ENCODE measurements at regions not wholly inside any gene's neighbourhood (a gene's known extent, or its start where the extent isn't known, plus 50 kb on each side); places are given as distances from the start of the nearest gene placed in this dataset.
A peak's percentile ranks its signal among the peaks of the same experiment; 100 is the strongest.

DNA sequence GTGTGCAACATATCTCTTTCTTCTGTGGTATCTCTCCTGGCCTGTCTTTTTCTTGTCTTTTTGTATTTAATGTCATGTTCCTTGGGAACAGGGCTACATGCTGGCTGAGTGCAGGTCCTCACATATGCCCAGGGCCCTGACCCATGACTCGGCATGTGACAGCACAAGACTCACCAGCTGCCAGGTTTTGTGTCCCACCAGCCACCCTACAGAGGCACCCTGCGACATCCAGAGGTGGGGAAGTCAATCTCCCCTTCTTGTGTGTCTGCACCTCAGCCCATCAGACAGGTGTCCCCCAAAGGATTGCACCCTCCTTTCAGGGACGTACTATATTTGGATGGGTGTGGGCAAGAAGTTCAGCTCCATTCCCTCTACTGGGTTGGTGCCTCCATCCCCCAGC lies 576.3 kb downstream of the RNF144B start:
- ATAC-seq, result no peak
- intact Hi-C loops (cut with DNase I), result no loop called here
- TF ChIP-seq, protein P1, sequence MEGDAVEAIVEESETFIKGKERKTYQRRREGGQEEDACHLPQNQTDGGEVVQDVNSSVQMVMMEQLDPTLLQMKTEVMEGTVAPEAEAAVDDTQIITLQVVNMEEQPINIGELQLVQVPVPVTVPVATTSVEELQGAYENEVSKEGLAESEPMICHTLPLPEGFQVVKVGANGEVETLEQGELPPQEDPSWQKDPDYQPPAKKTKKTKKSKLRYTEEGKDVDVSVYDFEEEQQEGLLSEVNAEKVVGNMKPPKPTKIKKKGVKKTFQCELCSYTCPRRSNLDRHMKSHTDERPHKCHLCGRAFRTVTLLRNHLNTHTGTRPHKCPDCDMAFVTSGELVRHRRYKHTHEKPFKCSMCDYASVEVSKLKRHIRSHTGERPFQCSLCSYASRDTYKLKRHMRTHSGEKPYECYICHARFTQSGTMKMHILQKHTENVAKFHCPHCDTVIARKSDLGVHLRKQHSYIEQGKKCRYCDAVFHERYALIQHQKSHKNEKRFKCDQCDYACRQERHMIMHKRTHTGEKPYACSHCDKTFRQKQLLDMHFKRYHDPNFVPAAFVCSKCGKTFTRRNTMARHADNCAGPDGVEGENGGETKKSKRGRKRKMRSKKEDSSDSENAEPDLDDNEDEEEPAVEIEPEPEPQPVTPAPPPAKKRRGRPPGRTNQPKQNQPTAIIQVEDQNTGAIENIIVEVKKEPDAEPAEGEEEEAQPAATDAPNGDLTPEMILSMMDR (IDR thresholded peaks at IDR 0.05), result no peak
- no peak for FAIRE-seq
- no peak for DNase-seq
- Histone ChIP-seq H3K4me3 (no peak overlapping the region), H3K36me3 (no peaks in the 10 kb centered on the region), H3K27me3 (no peaks in the 10 kb centered on the region), H3K9me3 (no peaks in the 10 kb centered on the region), H3K4me1 (no peaks in the 10 kb centered on the region), H3K27ac (no peak overlapping the region)
- 68 to 85% methylated on average over 3 of the region's 3 CpGs for WGBS, 2 donors

DNA sequence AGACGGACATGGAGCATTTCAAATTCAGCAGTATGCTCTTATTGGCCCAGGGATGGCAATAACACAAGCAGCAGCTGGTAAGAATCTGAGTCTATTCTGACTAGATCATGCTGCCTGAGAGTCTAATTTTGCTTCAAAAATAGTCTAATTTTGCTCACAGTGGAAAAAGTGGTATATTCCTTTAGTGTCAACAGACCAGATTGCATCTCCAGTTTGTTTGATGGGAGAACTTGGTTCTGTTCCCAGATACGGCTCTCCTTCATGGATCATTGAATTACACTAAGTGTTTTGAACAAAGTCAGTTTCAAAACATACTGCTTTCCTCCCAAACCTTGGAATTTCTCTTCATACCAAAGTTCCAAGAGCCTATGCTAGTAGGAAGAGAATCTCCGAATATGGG lies 586.1 kb downstream of the RNF144B start:
- ATAC-seq (no peak), FAIRE-seq (no peak)
- 49 to 75% methylated on average over 3 of the region's 3 CpGs for WGBS, 2 donors

GRCh38 chr6:18976091-18976490 lies 588.9 kb downstream of the RNF144B start:
- 92 to 96% methylated on average over 2 of the region's 2 CpGs for WGBS, 2 donors
- H3K9me3 ChIP-seq, result no peaks in the 10 kb centered on the region
- TF ChIP-seq, protein P1 (IDR thresholded peaks at IDR 0.05), result no peak
- no peaks in the 10 kb centered on the region for H3K4me1 ChIP-seq
- H3K27me3 ChIP-seq, result no peaks in the 10 kb centered on the region
- ATAC-seq (no peak), FAIRE-seq (no peak), DNase-seq (no peak)
- H3K27ac ChIP-seq, result no peak overlapping the region
- intact Hi-C loops (cut with DNase I), result no loop called here
- no peak overlapping the region for H3K4me3 ChIP-seq
- H3K36me3 ChIP-seq, result no peaks in the 10 kb centered on the region

More for the DNA sequence above, 586.1 kb downstream of the RNF144B start:
- Histone ChIP-seq H3K36me3 (no peaks in the 10 kb centered on the region), H3K4me1 (no peaks in the 10 kb centered on the region), H3K4me3 (no peak overlapping the region), H3K27ac (no peak overlapping the region), H3K9me3 (no peaks in the 10 kb centered on the region), H3K27me3 (no peaks in the 10 kb centered on the region)
- TF ChIP-seq, protein P1 (IDR thresholded peaks at IDR 0.05), result no peak
- DNase-seq, result no peak
- intact Hi-C loops (cut with DNase I), result no loop called here

DNA sequence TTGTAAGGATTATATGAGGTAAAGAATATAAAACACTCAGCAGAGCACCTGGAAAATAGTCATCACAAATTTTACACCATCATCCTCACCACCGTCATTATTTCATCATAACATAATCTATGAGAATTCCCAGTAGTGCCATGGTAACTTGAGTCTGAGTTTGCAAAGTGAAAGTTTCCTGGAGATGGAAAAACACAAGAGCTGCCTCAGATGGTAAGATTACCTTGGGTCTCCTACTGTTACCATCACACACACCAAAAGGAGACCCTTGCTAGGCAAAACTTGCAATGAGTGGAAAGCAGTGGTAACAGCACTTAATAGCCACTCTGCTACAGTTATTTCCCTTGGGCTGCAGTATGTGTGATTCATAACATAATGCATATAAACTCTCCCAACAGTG lies 589.8 kb downstream of the RNF144B start:
- Histone ChIP-seq H3K27ac (no peak overlapping the region), H3K36me3 (no peaks in the 10 kb centered on the region), H3K4me3 (no peak overlapping the region), H3K27me3 (no peaks in the 10 kb centered on the region), H3K4me1 (no peaks in the 10 kb centered on the region), H3K9me3 (no peaks in the 10 kb centered on the region)
- ATAC-seq (no peak), FAIRE-seq (no peak), DNase-seq (no peak)
- intact Hi-C loops (cut with DNase I), result no loop called here
- TF ChIP-seq, protein P1 (IDR thresholded peaks at IDR 0.05), result no peak
- 79 to 80% methylated on average over 1 of the region's 1 CpG for WGBS, 2 donors

GRCh38 chr6:18978337-18979128 lies 591.4 kb downstream of the RNF144B start:
- no peaks in the 10 kb centered on the region for H3K4me1 ChIP-seq
- peak; percentile 66 for FAIRE-seq
- TF ChIP-seq, protein P1 (IDR thresholded peaks at IDR 0.05), result no peak
- intact Hi-C loops (cut with DNase I), result no loop called here
- peak; percentile 50 to 89 (median 86) for ATAC-seq
- H3K27ac ChIP-seq, result no peak overlapping the region
- DNase-seq, result peak in 1 of 6 donors; percentile 8
- no peaks in the 10 kb centered on the region for H3K36me3 ChIP-seq
- WGBS, 2 donors, result 35 to 50% methylated on average over 3 of the region's 3 CpGs
- no peaks in the 10 kb centered on the region for H3K9me3 ChIP-seq
- no peaks in the 10 kb centered on the region for H3K27me3 ChIP-seq
- no peak overlapping the region for H3K4me3 ChIP-seq
